HL-60 (cell line): ENCODE measurements at regions not wholly inside any gene's neighbourhood (a gene's known extent, or its start where the extent isn't known, plus 50 kb on each side); places are given as distances from the start of the nearest gene placed in this dataset.

Experiments used
- POLR2AphosphoS5 ChIP-seq: IDR thresholded peaks from 2 replicates; pipeline ENCODE4 v1.6.1; 2012; ENCODE audit warnings: low read depth
- TF ChIP-seq, protein P1 (sequence below): IDR thresholded peaks from one replicate; pipeline ENCODE4 v1.5.1; 2011; ENCODE audit warnings: low read length, control low read depth, inconsistent platforms; ENCODE audit not compliant: insufficient read depth

DNA sequence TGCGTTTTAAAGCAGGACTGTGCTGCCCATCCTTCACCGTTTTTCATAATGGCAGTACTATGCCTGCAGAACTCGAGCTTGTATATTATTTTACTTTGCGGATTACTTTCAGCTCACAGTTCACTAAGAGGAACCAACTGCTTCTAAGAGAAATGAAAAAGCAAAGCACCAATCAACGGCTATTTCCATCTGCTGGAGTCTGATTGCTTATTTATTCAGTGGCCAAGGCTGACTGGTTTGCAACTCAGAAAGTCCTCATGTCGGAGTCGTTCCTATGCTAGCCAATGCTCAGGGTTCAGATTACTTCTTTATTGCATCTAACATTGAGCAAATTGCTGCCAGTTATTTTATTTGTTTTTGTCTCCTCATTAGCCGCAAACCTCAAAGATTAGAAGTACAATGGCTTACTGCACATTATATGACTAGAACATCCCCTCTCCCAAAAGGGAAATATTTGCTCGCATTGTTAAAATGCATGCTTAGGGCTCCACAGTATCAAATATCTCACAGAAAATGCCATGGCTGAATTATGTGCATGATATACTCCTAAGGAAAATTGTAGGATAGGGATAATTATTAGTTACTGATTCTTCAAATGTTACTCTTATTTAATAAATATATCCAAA lies 1628.2 kb upstream of the ADGRL3 start:
- TF ChIP-seq, protein P1, sequence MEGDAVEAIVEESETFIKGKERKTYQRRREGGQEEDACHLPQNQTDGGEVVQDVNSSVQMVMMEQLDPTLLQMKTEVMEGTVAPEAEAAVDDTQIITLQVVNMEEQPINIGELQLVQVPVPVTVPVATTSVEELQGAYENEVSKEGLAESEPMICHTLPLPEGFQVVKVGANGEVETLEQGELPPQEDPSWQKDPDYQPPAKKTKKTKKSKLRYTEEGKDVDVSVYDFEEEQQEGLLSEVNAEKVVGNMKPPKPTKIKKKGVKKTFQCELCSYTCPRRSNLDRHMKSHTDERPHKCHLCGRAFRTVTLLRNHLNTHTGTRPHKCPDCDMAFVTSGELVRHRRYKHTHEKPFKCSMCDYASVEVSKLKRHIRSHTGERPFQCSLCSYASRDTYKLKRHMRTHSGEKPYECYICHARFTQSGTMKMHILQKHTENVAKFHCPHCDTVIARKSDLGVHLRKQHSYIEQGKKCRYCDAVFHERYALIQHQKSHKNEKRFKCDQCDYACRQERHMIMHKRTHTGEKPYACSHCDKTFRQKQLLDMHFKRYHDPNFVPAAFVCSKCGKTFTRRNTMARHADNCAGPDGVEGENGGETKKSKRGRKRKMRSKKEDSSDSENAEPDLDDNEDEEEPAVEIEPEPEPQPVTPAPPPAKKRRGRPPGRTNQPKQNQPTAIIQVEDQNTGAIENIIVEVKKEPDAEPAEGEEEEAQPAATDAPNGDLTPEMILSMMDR: no peak
- TF ChIP-seq POLR2AphosphoS5: no peak
